ENCODE measurements at regions not wholly inside any gene's neighbourhood (a gene's known extent, or its start where the extent isn't known, plus 50 kb on each side); places are given as distances from the start of the nearest gene placed in this dataset.

- Histone ChIP-seq H3K9me3 (ENCODE audit: control insufficient read depth, insufficient read depth, low read depth, low read length) (no peaks in the 10 kb centered on the region), H3K36me3 (ENCODE audit: control insufficient read depth in 2 of 2, insufficient read depth in 1 of 2, low read length in 2 of 2) (no peaks in the 10 kb centered on the region), H3K4me1 (ENCODE audit: control insufficient read depth, insufficient read depth, low read length) (no peaks in the 10 kb centered on the region), H3K4me3 (ENCODE audit: low read depth, low read length) (no peak overlapping the region), H3K27ac (ENCODE audit: extremely low read depth, low read depth, low read length) (no peak overlapping the region)
- CTCF ChIA-PET: interaction anchor here (1.4 to 3.4 kb wide), 2 partner anchors 8 to 10 kb away, joined by 3 to 13 read pairs; no protein-coding TSS in a partner anchor
- POLR2A ChIA-PET: no interaction called here
- TF ChIP-seq ZXDB (tag by site-specific recombination; IDR thresholded peaks at IDR 0.05): no peak
- TF ChIP-seq ZIC2 (tag by site-specific recombination; IDR thresholded peaks at IDR 0.05): no peak
- TF ChIP-seq ZFP3 (tag by site-specific recombination; IDR thresholded peaks at IDR 0.05; ENCODE audit: low read depth): no peak
Observed at GRCh38 chr14:104331871-104332605, 193.7 kb downstream of the KIF26A start.

- H3K9me3 ChIP-seq (ENCODE audit: control insufficient read depth, insufficient read depth, low read depth, low read length): no peaks in the 10 kb centered on the region
- H3K4me3 ChIP-seq (ENCODE audit: low read depth, low read length): no peak overlapping the region
- ChIA-PET CTCF (interaction anchor here (1.0 kb wide), 1 partner anchor 9 kb away, joined by 3 read pairs; no protein-coding TSS in a partner anchor), POLR2A (no interaction called here)
- no peaks in the 10 kb centered on the region for H3K36me3 ChIP-seq (ENCODE audit: control insufficient read depth in 2 of 2, insufficient read depth in 1 of 2, low read length in 2 of 2)
- no peaks in the 10 kb centered on the region for H3K4me1 ChIP-seq (ENCODE audit: control insufficient read depth, insufficient read depth, low read length)
- no peak for TF ChIP-seq ZNF132 (tag by site-specific recombination; IDR thresholded peaks at IDR 0.05; ENCODE audit: borderline replicate concordance)
- TF ChIP-seq ZNF16 (tag by site-specific recombination; IDR thresholded peaks at IDR 0.05; ENCODE audit: low read depth): no peak
- no peak for TF ChIP-seq ZNF580 (tag by site-specific recombination; IDR thresholded peaks at IDR 0.05)
- TF ChIP-seq ZNF24 (tag by site-specific recombination; IDR thresholded peaks at IDR 0.05): no peak
- no peak for TF ChIP-seq HOXA7 (CRISPR knock-in tag; IDR thresholded peaks at IDR 0.05; ENCODE audit: borderline replicate concordance)
- TF ChIP-seq ZFP69B (tag by site-specific recombination; IDR thresholded peaks at IDR 0.05): no peak
- TF ChIP-seq ZBTB11 (tag by site-specific recombination; conservative IDR thresholded peaks at IDR 0.05; ENCODE audit: low read depth): no peak
- TF ChIP-seq SETDB1 (IDR thresholded peaks at IDR 0.05; ENCODE audit: insufficient read length, low read length): no peak
- TF ChIP-seq ZNF624 (tag by site-specific recombination; IDR thresholded peaks at IDR 0.05): no peak
- no peak for TF ChIP-seq ZNF133 (tag by site-specific recombination; IDR thresholded peaks at IDR 0.05)
- TF ChIP-seq ZBTB44 (tag by site-specific recombination; IDR thresholded peaks at IDR 0.05): no peak
- no peak for TF ChIP-seq ZNF266 (tag by site-specific recombination; IDR thresholded peaks at IDR 0.05; ENCODE audit: low read depth)
- TF ChIP-seq OVOL3 (tag by site-specific recombination; IDR thresholded peaks at IDR 0.05): no peak
- no peak for TF ChIP-seq ZNF10 (tag by site-specific recombination; IDR thresholded peaks at IDR 0.05)
- H3K27ac ChIP-seq (ENCODE audit: extremely low read depth, low read depth, low read length): no peak overlapping the region
Observed at GRCh38 chr14:104332634-104333270, 194.4 kb downstream of the KIF26A start.

Measured in HEK293 (cell line).